HG03520 (cell line): ENCODE measurements at regions not wholly inside any gene's neighbourhood (a gene's known extent, or its start where the extent isn't known, plus 50 kb on each side); places are given as distances from the start of the nearest gene placed in this dataset.

Experiments
- ATAC-seq: cut with Tn5 transposase; IDR thresholded peaks from one replicate; pipeline ENCODE4 v1.9.1; 2021; ENCODE audit warnings: mild to moderate bottlenecking, moderate library complexity; ENCODE audit not compliant: unreplicated experiment

DNA sequence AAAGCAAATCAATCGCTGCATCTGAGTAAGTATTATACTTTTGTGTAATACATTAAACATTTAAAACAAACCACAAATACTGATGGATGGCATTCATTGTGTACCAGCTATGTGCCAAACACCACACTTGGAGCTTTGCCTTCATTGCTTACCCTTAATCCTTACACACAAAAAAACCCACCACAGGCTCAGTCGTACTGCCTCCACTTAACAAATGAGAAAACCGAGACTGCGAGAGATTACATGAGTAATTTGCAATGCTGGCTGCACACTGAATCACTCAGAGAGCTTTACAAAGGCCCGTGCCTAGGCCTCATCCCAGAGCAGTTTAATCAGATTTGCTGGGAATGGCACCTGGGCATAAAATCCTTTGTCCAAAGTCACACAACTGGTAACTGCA, 130.5 kb downstream of the EDN1 start:
- no peak for ATAC-seq

DNA sequence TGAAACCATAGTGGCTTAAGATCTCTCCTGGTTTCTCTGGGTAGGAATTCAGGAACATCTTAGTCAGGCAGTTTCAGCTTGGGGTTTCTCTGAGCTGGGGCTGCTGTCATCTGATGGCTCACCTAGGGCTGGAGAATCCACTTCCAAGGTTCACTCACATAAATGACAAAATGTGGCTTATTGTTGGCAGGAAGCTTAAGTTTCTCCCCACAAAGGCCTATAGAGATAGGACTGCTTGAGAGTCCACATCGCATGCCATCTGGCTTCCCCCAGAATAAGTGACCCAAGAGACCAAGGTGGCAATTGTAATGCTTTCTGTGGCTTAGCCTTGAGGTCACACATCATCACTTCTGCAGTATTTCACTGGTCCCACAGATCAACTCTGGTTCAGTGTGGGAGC, 131.4 kb downstream of the EDN1 start:
- no peak for ATAC-seq

DNA sequence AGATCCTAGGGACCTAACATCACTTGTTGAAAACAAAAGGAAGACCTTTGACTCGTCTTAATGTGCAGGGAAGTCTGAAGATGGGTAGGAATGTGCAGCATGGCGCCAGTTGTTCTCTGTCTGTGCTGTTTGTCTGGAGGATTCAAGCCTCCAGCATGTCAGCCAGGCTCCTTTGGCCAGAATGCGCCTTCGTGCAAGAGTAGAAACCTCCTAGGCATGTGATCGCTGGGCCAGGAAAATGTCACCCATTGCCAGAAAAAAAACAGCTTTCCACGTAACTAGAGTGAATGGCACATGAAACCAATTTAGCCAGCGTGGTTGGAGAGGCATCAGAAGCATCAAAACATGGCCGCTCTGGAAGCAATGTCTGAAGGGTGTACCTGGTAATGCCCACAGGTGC, 132.7 kb downstream of the EDN1 start:
- ATAC-seq = no peak

DNA sequence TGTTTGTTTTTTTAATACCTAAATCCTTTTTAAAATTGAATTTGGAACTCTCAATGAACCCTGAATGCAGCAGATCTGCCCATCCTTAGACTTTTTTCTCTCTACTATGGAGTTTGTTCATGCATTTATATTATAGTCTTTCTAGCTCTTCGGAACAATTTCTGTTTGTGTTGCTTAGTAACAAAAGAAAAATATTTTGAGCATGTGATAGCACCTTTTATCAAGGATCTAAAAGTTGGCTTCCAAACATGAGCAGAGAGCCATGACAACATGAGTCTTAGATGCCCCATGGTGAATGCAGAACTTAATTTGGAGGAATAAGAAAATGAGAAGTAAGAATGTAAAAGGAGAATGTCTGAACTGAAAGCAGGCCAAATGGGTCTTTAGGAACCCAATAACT, 133.7 kb downstream of the EDN1 start:
- no peak for ATAC-seq

DNA sequence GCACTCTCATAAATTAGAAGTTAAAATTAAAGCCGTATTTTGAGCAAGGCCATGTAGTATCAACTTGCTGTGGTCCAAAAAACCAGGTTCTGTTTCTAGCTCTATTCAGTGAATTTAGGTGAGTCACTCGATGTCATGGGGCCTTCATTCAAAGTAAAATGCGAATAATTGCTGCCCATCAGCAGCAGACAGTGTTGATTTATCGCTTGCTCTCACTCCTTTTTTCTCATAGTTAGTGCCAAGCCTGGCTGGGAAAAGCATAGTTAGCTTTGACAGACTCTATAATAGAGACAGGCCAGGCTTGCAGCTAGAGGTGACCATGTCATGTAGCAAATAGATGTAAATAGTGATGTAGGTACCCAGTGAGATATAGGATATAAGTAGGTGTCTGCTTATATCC, 136.0 kb downstream of the EDN1 start:
- no peak for ATAC-seq

DNA sequence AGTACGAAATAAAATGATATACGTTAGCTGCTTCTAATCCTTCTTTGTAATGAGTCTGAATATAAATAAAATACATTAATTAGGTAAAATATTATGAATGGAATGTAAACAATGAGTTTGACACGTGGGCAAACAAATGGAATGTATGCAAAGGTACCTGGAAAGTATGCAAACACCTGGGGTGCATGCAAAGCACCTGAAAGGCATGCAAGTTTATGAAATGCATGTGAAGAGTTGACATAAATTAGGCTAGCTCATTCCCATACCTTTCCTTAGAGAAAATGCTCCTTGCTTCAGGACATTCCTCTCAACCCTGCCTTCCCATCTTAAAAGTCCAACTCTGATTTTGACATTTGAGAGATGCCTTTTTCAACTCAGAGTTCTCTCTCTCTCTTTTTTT, 140.9 kb downstream of the EDN1 start:
- ATAC-seq = no peak

DNA sequence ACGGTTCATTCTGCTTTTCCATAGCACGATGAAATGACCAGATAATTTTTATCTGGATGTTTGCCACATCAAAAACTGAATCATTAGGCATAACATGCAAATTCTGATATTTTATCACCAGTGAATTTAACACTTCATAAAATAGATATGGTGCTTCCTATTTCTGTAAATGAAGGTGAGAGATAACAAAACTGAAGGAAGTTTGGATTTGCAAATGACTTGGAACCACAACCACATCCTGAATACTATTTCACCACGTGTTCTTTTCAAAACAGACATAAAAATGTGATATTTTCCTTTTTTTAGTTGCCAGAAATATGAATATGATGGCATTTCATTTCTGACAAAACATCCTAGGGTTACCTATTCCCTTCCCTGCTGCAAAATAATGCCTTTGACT, 146.1 kb downstream of the EDN1 start:
- no peak for ATAC-seq

DNA sequence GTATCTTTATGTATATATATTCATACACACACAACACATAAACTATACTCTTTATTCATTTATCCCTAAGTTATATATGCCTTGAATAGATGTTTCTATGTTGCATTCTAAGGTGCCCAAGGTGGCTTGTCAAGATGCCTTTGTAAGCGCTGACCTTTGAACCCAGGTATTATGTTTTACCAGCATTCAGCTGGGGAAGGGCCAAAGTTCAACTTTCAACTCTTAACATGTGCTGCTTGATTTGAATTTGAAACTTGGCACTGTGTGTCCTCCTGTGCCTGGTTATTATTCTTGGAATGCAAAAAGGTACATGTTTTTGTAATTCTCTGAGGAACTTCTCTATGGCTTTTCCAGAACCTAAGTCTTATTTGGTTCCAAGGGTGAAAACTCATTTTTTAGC, 146.5 kb downstream of the EDN1 start:
- ATAC-seq = no peak

DNA sequence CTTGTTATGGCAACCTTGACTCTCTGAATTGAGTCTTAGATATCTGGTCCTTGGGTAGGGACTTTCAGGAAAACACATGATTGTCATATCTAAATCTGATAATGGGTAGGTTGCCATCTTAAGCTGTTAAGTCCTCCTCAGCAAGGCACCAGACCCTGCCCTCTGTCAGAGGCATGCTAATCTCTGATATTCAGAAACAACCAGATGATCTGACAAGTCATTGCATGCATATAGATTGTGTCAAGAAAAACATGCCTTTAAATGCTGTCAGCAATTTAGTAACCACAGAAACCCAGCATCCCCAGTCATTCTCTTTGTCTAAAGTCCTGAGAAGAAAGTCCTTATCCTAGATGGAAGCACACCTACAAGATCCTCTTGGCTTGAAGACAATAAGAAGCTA, 149.1 kb downstream of the EDN1 start:
- no peak for ATAC-seq

DNA sequence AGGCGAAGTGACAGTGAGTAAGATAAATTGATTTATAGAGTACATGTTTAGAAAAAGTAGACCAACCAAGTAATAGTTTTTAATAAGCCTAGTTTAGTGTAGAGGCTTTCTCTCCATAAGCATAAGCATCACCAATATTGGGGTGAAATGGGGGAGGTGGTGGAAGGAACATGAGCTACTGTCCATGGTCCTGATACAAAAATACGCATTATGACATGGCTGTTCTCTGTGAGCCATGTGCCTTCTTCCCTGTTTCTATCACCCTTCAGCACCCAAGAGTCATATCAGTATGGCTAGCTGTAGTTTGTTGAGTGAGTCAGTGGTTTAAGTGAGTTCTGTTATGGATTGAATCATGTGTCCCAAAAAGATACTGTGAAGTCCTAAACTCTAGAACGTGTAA, 150.8 kb downstream of the EDN1 start:
- ATAC-seq = no peak

DNA sequence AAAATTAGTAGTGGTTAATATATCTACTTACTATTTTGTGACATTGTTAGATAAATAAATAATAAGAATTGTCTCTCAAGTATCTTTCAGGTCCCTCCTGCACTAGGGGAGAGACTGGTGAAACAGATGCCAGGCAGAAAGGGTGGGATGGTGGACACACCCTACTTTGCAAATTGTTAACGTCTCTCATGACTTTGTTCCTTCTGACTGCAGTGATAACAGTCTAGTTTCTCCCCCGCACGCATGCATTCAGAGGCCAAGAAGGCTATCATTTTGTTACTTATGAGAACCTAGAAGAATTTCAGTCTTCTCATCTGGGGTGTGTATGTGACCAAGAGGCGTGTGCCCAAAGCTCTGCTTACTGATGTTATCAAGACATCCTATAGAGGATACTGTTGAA, 152.3 kb downstream of the EDN1 start:
- ATAC-seq = no peak

DNA sequence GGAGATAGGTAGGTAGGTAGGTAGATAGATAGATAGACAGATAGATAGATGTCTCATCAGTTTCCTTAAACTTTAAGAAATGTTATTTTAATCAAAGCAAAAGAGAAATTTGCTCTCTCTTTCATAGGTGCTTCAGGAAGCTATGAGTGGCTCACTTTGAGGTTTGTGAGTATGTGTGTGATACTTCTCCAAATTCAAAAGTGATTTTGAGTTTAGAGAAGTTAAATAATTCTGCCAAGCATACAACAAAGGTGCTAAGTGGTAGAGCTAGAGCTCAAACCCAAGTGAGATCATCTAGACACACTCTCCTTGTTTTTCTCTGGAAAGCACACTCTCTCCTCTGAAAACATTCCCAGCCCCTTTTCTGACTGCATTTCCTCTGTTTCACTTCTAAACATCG, 156.2 kb downstream of the EDN1 start:
- ATAC-seq = no peak

DNA sequence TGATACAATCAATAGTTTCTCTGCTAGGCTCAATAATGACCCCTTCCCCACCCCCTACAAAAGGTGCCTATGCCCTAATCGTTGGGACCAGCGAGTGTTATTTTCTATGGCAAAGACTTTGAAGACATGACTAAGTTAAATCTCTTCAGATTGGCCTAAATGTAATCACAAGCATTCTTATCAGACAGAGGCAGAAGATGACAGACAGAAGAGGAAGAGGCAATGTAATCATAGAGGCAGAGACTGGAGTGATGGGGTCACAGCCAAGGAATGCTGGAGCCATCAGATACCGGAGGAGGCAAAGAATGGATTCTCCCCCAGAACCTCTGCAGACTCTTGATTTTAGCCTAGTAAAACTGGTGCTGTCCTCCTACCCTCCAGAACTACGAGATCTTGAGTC, 159.3 kb downstream of the EDN1 start:
- no peak for ATAC-seq

DNA sequence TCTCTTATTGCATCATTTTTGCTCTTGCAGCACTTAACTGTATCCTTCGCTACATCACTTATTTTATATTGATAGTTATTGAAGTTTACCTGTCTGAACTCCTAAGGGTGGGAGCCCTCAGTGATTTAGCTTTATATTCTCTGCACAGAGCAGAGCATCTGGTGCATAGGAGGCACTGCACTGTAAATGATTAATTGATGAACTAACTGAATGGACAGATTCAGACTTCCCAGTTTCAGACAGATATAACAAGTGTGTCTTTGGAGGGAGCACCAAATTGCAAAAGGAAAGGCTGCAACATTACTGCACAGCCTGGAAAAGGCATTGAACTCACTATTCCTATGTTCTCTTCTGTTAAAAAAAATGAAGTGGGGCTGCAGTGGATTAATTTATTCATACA, 160.3 kb downstream of the EDN1 start:
- ATAC-seq = no peak

DNA sequence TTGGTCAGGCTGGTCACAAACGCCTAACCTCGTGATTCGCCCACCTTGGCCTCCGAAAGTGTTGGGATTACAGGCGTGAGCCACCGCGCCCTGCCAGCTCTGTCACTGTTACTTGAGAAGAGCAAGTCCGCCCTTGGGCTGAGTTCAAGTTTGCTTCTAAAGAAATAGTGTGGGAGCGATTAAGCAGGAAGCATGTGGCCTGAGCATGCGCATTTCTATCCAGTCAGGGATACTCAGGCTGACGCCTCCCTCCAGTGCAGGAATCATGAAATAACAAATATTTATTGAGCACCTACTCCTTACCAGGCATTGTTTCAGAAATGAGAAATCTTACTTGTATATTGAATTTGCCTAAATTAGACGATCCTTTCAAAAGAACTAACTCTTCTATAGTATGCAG, 166.2 kb downstream of the EDN1 start:
- ATAC-seq = no peak

DNA sequence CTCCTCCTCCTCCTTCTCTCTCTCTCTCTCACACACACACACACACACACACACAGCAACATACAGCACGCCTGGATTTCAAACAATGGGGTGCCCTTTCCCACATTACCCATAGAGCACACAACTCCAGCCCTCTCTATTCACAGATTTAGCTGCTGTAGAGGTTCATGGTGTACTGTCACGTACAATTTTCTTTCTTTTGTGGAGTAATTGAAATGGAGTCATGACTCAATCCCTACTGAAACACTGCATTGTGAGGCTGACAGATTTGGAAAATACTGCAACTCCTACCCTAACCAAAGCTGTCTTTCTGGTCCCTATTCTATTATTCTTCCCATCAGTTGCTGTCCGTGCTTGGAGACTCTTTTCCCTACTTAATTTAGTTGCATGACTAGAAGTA, 166.9 kb downstream of the EDN1 start:
- no peak for ATAC-seq

DNA sequence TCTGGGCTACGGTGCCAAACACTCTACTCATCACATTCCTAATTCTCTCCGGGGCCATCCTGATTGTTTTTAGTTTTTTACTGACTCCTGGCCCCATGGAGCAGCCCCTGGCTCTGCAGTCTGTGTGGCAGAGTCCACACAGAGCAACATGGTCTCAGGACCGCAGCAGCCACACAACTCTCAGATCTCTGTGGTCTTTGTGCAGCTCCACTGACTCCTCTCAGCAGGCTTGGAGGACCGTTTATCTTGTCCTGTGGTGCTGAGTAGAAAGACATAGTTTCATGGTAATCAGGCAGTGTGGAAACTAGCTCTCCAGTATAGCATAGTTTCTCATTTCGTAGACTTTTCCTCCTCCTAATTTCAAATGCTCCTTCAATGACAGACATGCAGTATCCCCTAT, 168.4 kb downstream of the EDN1 start:
- no peak for ATAC-seq

DNA sequence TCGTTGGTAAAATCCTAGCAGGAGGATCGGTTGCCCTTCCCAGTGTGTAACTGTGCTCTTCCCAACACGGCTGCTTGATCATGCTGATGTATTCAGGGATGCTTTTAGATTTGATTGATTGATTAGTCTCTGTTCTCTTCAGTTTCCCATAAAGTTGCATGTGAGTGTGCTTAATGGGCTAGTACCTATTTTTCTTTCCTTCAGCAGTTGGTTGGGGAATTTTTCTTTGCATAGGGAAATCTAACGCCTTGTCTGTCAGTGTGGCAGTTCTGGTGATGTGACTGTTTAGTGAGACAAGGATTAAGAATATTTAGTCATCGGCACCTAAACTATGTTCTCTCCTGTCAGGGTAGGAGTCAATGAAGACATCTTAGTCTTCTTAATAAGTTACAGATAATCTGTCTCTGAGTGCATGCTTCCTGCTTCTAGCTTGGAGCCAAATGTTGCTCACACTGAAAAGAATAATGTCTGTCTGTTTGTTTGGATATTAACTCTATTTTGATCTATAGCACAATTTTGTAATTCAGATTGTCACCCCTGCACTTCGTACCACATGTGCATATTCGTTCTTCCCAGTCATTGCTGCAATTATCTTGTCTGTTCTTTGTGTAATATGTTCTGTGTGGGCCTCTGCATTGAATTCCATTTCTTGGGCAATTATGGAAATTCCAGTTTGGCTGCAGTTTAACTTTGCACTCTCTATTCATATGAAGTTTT, 169.9 kb downstream of the EDN1 start:
- ATAC-seq = no peak

DNA sequence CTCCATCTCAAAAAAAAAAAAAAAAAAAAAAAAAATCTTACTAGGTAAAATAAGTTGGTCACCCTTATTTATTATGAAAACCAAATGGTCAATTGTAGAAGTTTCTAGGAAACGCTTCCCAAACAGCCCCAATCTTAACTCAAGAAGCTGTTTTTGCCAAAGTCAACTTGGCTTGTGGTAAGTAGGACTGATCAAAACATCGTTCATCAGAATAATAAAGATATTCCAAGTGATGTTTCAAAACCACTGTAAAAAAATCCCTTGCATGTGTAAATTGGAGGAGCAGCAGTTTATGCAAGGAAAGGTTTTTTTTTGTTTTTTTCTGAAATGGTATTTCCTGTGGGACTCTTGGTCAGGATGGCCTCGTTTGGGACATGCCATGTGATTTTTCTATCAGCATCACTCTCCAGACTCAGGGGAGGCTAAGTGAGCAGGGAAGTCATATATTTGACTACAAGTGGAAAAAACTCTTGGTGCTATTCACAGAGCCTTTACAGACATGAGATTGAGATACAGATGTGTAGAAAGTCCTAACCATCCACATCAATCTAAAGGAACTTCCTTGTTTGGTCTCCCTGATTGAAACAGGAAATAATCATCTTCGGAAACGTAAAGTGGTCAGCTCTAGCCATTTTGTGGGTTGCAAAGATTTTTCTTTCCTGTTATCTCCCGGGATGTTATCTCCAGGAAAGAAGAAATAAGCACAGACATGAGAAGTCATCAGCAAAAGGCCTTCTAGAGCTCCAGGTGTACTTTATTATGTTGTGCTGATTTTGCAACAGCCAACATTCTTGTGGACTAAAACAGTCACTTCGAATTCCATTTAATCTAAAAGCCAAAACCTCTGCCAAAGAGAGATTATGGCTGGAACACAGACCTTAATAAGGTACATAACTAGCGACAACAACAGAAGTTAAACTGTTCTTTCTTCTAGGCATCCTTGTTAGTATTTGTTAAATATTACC, 177.8 kb downstream of the EDN1 start:
- no peak for ATAC-seq

DNA sequence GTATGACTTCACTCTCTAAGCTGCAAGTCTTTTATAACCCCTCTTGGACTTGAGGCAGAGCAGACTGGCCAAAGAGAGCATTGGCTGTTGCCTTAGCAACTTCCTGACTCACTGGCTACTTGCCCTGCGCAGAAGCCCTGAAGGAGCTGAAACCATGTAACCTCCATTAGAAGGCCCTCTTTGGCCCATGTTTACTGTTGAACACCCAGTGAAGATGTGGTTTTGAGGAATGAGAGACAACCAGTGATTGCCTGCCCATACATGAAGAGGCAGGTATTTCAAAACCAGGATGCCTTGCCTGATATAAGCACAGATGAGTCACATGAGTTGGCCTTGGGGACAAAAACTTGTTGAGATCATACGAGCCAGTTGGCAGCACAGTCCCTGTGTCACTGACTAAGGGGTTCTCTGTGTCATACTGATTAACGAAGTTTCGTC, 182.5 kb downstream of the EDN1 start:
- no peak for ATAC-seq

DNA sequence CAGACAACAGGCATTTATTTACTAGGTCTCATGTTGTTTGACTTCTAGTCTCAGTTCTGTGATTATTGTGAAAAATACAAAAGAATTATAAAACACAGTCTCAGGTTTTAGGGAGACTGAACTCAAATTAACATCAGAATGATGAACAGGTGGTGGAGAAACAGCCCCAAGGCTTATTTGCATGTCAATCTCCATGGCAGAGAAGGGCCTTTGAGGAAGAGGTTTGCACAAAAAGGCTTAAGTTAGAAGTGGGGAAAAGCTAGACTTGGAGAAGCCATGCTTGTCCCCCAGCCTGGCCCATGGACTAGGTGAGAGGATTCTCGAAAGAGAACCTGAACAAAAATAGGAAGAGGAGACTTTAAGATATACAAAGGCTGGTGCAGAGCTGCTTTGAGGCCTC, 183.3 kb downstream of the EDN1 start:
- ATAC-seq = no peak
